ENCODE measurements at regions not wholly inside any gene's neighbourhood (a gene's known extent, or its start where the extent isn't known, plus 50 kb on each side); places are given as distances from the start of the nearest gene placed in this dataset.

DNA sequence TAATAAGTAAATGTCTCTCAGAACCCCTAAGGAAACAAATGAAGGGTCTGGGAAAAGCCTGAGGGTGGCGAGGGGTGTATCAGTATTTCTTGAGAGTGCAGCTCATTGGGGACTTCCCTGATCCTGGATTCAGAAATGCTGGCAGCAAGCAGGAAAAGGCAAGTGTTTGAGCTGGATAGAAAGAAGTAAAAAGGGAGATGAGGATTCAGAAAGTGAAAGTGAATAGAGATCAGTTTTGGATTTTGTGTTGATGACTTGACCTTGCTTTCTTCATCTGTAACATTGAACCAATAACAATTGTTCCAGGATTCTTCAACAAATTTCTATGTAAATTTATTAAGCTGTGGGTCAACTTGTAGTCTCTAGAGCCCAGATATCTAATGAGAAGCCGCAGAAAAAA, 66.9 kb upstream of the CTSC start (continued):
- TF ChIP-seq, protein P1, sequence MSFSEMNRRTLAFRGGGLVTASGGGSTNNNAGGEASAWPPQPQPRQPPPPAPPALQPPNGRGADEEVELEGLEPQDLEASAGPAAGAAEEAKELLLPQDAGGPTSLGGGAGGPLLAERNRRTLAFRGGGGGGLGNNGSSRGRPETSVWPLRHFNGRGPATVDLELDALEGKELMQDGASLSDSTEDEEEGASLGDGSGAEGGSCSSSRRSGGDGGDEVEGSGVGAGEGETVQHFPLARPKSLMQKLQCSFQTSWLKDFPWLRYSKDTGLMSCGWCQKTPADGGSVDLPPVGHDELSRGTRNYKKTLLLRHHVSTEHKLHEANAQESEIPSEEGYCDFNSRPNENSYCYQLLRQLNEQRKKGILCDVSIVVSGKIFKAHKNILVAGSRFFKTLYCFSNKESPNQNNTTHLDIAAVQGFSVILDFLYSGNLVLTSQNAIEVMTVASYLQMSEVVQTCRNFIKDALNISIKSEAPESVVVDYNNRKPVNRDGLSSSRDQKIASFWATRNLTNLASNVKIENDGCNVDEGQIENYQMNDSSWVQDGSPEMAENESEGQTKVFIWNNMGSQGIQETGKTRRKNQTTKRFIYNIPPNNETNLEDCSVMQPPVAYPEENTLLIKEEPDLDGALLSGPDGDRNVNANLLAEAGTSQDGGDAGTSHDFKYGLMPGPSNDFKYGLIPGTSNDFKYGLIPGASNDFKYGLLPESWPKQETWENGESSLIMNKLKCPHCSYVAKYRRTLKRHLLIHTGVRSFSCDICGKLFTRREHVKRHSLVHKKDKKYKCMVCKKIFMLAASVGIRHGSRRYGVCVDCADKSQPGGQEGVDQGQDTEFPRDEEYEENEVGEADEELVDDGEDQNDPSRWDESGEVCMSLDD (tag by site-specific recombination; IDR thresholded peaks at IDR 0.05): no peak
- TF ChIP-seq, protein P2, sequence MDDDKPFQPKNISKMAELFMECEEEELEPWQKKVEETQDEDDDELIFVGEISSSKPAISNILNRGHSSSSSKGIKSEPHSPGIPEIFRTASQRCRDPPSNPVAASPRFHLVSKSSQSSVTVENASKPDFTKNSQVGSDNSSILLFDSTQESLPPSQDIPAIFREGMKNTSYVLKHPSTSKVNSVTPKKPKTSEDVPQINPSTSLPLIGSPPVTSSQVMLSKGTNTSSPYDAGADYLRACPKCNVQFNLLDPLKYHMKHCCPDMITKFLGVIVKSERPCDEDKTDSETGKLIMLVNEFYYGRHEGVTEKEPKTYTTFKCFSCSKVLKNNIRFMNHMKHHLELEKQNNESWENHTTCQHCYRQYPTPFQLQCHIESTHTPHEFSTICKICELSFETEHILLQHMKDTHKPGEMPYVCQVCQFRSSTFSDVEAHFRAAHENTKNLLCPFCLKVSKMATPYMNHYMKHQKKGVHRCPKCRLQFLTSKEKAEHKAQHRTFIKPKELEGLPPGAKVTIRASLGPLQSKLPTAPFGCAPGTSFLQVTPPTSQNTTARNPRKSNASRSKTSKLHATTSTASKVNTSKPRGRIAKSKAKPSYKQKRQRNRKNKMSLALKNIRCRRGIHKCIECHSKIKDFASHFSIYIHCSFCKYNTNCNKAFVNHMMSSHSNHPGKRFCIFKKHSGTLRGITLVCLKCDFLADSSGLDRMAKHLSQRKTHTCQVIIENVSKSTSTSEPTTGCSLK (tag by site-specific recombination; IDR thresholded peaks at IDR 0.05): no peak
- TF ChIP-seq ZNF664 (tag by site-specific recombination; IDR thresholded peaks at IDR 0.05) (no peak), ZSCAN23 (tag by site-specific recombination; IDR thresholded peaks at IDR 0.05) (no peak), ZNF626 (tag by site-specific recombination; IDR thresholded peaks at IDR 0.05) (no peak)

DNA sequence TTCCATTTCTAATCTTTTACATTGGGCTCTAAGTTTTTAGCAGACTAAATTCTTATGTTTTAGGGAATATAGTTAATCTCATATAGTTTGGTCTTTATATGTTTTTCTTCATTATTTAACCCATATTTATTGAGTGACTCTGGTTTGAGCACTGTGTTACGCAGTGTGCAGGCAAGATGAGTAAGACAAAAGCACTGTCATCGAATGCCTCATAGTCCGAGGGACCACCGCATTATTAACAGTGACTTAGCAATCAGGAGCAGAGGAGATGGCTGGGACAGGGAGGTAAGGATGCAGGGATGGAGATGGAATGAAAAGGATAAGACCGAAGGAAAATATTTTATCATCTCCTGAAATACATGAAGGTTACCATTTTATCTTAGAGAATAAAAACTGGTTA, 65.2 kb upstream of the CTSC start:
- H3K9me3 ChIP-seq (ENCODE audit: control insufficient read depth, insufficient read depth, low read depth, low read length): no peaks in the 10 kb centered on the region
- ChIA-PET CTCF (interaction anchor here (0.7 to 1.0 kb wide), 2 partner anchors 24 to 27 kb away, joined by 3 to 4 read pairs; no protein-coding TSS in a partner anchor), POLR2A (no interaction called here)
- H3K4me1 ChIP-seq (ENCODE audit: control insufficient read depth, insufficient read depth, low read length): peaks cover 2% of the 10 kb centered on the region; the same call in 1 of the 2 replicates
- no peak overlapping the region for H3K4me3 ChIP-seq (ENCODE audit: low read depth, low read length)
- no peaks in the 10 kb centered on the region for H3K36me3 ChIP-seq (ENCODE audit: control insufficient read depth in 2 of 2, insufficient read depth in 1 of 2, low read length in 2 of 2)
- no peak overlapping the region for H3K27ac ChIP-seq (ENCODE audit: extremely low read depth, low read depth, low read length)
- no peak for TF ChIP-seq ZNF37A (tag by site-specific recombination; IDR thresholded peaks at IDR 0.05)
- TF ChIP-seq ZBTB8A (tag by site-specific recombination; IDR thresholded peaks at IDR 0.05): no peak
- no peak for TF ChIP-seq HOXD13 (CRISPR knock-in tag; IDR thresholded peaks at IDR 0.05; ENCODE audit: borderline replicate concordance)
- TF ChIP-seq, protein P3, sequence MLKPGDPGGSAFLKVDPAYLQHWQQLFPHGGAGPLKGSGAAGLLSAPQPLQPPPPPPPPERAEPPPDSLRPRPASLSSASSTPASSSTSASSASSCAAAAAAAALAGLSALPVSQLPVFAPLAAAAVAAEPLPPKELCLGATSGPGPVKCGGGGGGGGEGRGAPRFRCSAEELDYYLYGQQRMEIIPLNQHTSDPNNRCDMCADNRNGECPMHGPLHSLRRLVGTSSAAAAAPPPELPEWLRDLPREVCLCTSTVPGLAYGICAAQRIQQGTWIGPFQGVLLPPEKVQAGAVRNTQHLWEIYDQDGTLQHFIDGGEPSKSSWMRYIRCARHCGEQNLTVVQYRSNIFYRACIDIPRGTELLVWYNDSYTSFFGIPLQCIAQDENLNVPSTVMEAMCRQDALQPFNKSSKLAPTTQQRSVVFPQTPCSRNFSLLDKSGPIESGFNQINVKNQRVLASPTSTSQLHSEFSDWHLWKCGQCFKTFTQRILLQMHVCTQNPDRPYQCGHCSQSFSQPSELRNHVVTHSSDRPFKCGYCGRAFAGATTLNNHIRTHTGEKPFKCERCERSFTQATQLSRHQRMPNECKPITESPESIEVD (tag by site-specific recombination; IDR thresholded peaks at IDR 0.05): no peak
- no peak for TF ChIP-seq ZNF223 (tag by site-specific recombination; IDR thresholded peaks at IDR 0.05)
- no peak for TF ChIP-seq ZNF138 (tag by site-specific recombination; IDR thresholded peaks at IDR 0.05; ENCODE audit: borderline replicate concordance)
- TF ChIP-seq SCRT2 (tag by site-specific recombination; IDR thresholded peaks at IDR 0.05): no peak
- TF ChIP-seq, protein P4, sequence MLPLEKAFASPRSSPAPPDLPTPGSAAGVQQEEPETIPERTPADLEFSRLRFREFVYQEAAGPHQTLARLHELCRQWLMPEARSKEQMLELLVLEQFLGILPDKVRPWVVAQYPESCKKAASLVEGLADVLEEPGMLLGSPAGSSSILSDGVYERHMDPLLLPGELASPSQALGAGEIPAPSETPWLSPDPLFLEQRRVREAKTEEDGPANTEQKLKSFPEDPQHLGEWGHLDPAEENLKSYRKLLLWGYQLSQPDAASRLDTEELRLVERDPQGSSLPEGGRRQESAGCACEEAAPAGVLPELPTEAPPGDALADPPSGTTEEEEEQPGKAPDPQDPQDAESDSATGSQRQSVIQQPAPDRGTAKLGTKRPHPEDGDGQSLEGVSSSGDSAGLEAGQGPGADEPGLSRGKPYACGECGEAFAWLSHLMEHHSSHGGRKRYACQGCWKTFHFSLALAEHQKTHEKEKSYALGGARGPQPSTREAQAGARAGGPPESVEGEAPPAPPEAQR (tag by site-specific recombination; IDR thresholded peaks at IDR 0.05): no peak
- no peak for TF ChIP-seq ZBTB20 (tag by site-specific recombination; IDR thresholded peaks at IDR 0.05)
- no peak for TF ChIP-seq HOXC10 (CRISPR knock-in tag; IDR thresholded peaks at IDR 0.05)
- no peak for TF ChIP-seq ZFP3 (tag by site-specific recombination; IDR thresholded peaks at IDR 0.05; ENCODE audit: low read depth)
- TF ChIP-seq ZNF701 (tag by site-specific recombination; IDR thresholded peaks at IDR 0.05): no peak
- TF ChIP-seq TRIM28 (IDR thresholded peaks at IDR 0.05; ENCODE audit: borderline replicate concordance, low read length): no peak
- no peak for TF ChIP-seq KLF16 (tag by site-specific recombination; IDR thresholded peaks at IDR 0.05)
- TF ChIP-seq, protein P5, sequence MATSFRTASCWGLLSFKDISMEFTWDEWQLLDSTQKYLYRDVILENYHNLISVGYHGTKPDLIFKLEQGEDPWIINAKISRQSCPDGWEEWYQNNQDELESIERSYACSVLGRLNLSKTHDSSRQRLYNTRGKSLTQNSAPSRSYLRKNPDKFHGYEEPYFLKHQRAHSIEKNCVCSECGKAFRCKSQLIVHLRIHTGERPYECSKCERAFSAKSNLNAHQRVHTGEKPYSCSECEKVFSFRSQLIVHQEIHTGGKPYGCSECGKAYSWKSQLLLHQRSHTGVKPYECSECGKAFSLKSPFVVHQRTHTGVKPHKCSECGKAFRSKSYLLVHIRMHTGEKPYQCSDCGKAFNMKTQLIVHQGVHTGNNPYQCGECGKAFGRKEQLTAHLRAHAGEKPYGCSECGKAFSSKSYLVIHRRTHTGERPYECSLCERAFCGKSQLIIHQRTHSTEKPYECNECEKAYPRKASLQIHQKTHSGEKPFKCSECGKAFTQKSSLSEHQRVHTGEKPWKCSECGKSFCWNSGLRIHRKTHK (tag by site-specific recombination; IDR thresholded peaks at IDR 0.05): no peak
- TF ChIP-seq, protein P6, sequence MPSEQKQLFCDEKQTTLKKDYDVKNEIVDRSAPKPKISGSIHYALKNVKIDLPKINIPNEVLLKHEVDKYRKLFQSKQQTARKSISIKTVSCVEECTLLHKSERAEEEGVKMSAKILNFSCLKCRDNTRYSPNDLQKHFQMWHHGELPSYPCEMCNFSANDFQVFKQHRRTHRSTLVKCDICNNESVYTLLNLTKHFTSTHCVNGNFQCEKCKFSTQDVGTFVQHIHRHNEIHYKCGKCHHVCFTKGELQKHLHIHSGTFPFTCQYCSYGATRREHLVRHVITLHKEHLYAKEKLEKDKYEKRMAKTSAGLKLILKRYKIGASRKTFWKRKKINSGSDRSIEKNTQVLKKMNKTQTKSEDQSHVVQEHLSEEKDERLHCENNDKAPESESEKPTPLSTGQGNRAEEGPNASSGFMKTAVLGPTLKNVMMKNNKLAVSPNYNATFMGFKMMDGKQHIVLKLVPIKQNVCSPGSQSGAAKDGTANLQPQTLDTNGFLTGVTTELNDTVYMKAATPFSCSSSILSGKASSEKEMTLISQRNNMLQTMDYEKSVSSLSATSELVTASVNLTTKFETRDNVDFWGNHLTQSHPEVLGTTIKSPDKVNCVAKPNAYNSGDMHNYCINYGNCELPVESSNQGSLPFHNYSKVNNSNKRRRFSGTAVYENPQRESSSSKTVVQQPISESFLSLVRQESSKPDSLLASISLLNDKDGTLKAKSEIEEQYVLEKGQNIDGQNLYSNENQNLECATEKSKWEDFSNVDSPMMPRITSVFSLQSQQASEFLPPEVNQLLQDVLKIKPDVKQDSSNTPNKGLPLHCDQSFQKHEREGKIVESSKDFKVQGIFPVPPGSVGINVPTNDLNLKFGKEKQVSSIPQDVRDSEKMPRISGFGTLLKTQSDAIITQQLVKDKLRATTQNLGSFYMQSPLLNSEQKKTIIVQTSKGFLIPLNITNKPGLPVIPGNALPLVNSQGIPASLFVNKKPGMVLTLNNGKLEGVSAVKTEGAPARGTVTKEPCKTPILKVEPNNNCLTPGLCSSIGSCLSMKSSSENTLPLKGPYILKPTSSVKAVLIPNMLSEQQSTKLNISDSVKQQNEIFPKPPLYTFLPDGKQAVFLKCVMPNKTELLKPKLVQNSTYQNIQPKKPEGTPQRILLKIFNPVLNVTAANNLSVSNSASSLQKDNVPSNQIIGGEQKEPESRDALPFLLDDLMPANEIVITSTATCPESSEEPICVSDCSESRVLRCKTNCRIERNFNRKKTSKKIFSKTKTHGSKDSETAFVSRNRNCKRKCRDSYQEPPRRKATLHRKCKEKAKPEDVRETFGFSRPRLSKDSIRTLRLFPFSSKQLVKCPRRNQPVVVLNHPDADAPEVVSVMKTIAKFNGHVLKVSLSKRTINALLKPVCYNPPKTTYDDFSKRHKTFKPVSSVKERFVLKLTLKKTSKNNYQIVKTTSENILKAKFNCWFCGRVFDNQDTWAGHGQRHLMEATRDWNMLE (tag by site-specific recombination; conservative IDR thresholded peaks at IDR 0.05; ENCODE audit: low read depth): no peak
- TF ChIP-seq ZNF211 (tag by site-specific recombination; IDR thresholded peaks at IDR 0.05; ENCODE audit: low read depth): no peak
- no peak for TF ChIP-seq ZNF777 (tag by site-specific recombination; IDR thresholded peaks at IDR 0.05; ENCODE audit: borderline replicate concordance)

All from HEK293 (cell line).